SK-N-SH (cell line): ENCODE measurements at regions not wholly inside any gene's neighbourhood (a gene's known extent, or its start where the extent isn't known, plus 50 kb on each side); places are given as distances from the start of the nearest gene placed in this dataset.

Experiments used
- CTCF ChIA-PET: fragments of 300-600, 350-600 bp; formaldehyde crosslinking; extraction: SDS; loops from one replicate; lab custom pipeline; 2021; lab: Yijun Ruan, JAX
- POLR2A ChIA-PET: fragments of 350-600 bp; sonication (Branson Sonifier 250); formaldehyde crosslinking; extraction: SDS; loops from one replicate; lab custom pipeline; 2020; ENCODE audit warnings: antibody characterized with exemption, inconsistent platforms; lab: Yijun Ruan, JAX
- DNase-seq: peaks from one replicate; pipeline ENCODE4 v3.0.0; 2012
- H2AFZ ChIP-seq: fragments of 200-600 bp; sonication (generic); 2 replicates; pipeline ENCODE4 v1.8.1; 2016; ENCODE audit warnings: antibody characterized with exemption, mild to moderate bottlenecking, low read depth
- H3F3A ChIP-seq: fragments of 200-600 bp; sonication (generic); replicated peaks from 2 replicates; pipeline ENCODE3; 2016; ENCODE audit warnings: antibody characterized with exemption, mild to moderate bottlenecking; ENCODE audit not compliant: insufficient read depth
- H3K27ac ChIP-seq, 2 experiments: fragments of 200-500 bp in 1 of 2; fragments of 200-600 bp in 1 of 2; sonication (Bioruptor generic) in 1 of 2; sonication (generic), shearing (Covaris generic) in 1 of 2; 2 replicates each; pipeline versions ENCODE4 v1.5.1 to v1.6.1; 2014 to 2016; ENCODE audit warnings: low read depth in 2 of 2, inconsistent platforms in 1 of 2, low read length in 1 of 2, mild to moderate bottlenecking in 1 of 2, mixed read lengths in 1 of 2
- H3K27me3 ChIP-seq: fragments of 200-600 bp; sonication (generic), shearing (Covaris generic); 2 replicates; pipeline ENCODE4 v1.6.1; 2016; ENCODE audit warnings: mixed run types; ENCODE audit not compliant: insufficient read depth
- H3K36me3 ChIP-seq, 2 experiments: fragments of 200-500 bp in 1 of 2; fragments of 200-600 bp in 1 of 2; sonication (Bioruptor generic) in 1 of 2; sonication (generic) in 1 of 2; replicated peaks in 1 of 2; 2 replicates each; pipeline versions ENCODE3 to v1.5.1; 2014 to 2016; ENCODE audit warnings: low read length in 1 of 2, mild to moderate bottlenecking in 1 of 2; ENCODE audit not compliant: insufficient read depth in 2 of 2, control insufficient read depth in 1 of 2
- H3K4me1 ChIP-seq, 2 experiments: fragments of 200-500 bp in 1 of 2; fragments of 200-600 bp in 1 of 2; sonication (Bioruptor generic) in 1 of 2; sonication (generic), shearing (Covaris generic) in 1 of 2; 2 replicates each; pipeline versions ENCODE4 v1.5.1 to v1.6.1; 2014 to 2016; ENCODE audit warnings: low read depth in 1 of 2, low read length in 1 of 2, mixed run types in 1 of 2; ENCODE audit not compliant: insufficient read depth in 2 of 2, control insufficient read depth in 1 of 2
- H3K4me2 ChIP-seq: fragments of 200-600 bp; sonication (generic), shearing (Covaris generic); 2 replicates; pipeline ENCODE4 v1.6.1; 2017; ENCODE audit warnings: mixed run types
- H3K4me3 ChIP-seq, 2 experiments: fragments of 200-500 bp in 1 of 2; fragments of 200-600 bp in 1 of 2; sonication (Bioruptor generic) in 1 of 2; sonication (generic), shearing (Covaris generic) in 1 of 2; 2 replicates each; pipeline versions ENCODE4 v1.5.1 to v1.8.1; 2014 to 2016; ENCODE audit warnings: low read depth in 2 of 2, inconsistent platforms in 1 of 2, low read length in 1 of 2, mild to moderate bottlenecking in 1 of 2, mixed read lengths in 1 of 2, moderate library complexity in 1 of 2
- H3K79me2 ChIP-seq: fragments of 200-600 bp; sonication (generic); 2 replicates; pipeline ENCODE4 v1.8.1; 2017; ENCODE audit warnings: mild to moderate bottlenecking; ENCODE audit not compliant: insufficient read depth
- H3K9ac ChIP-seq: fragments of 200-600 bp; sonication (generic); 2 replicates; pipeline ENCODE4 v1.6.1; 2017; ENCODE audit warnings: mixed run types
- H3K9me2 ChIP-seq: fragments of 200-600 bp; sonication (generic); 2 replicates; pipeline ENCODE4 v1.6.1; 2017; ENCODE audit warnings: mixed run types
- H3K9me3 ChIP-seq: fragments of 200-600 bp; sonication (generic); 2 replicates; pipeline ENCODE4 v1.6.1; 2017; ENCODE audit warnings: mixed run types, mild to moderate bottlenecking, moderate library complexity
- H4K20me1 ChIP-seq: fragments of 200-600 bp; sonication (generic); 2 replicates; pipeline ENCODE4 v1.6.1; 2017; ENCODE audit warnings: mild to moderate bottlenecking, mixed run types; ENCODE audit not compliant: insufficient read depth
- CHD2 ChIP-seq: fragments of 150-350 bp; IDR thresholded peaks from 2 replicates; pipeline ENCODE4 v1.6.1; 2018; ENCODE audit warnings: low read length; ENCODE audit not compliant: partially characterized antibody
- EP300 ChIP-seq, 2 experiments: IDR thresholded peaks; 2 replicates each; pipeline versions ENCODE4 v1.4.0 to v1.6.1; 2012; ENCODE audit warnings: borderline replicate concordance in 1 of 2, low read depth in 1 of 2, low read length in 1 of 2
- EZH2phosphoT487 ChIP-seq: fragments of 200-600 bp; sonication (generic); IDR thresholded peaks from 2 replicates; pipeline ENCODE4 v1.6.1; 2017; ENCODE audit warnings: low read depth, mixed run types, mild to moderate bottlenecking, antibody characterized with exemption, moderate library complexity, borderline replicate concordance
- GABPA ChIP-seq: IDR thresholded peaks from 2 replicates; pipeline ENCODE4 v1.4.0; 2012; ENCODE audit warnings: low read depth, mild to moderate bottlenecking
- IRF3 ChIP-seq: fragments of 150-350 bp; IDR thresholded peaks from 2 replicates; pipeline ENCODE4 v1.6.1; 2016; ENCODE audit warnings: mild to moderate bottlenecking, low read depth, low read length
- MEF2A ChIP-seq: IDR thresholded peaks from 2 replicates; pipeline ENCODE4 v1.4.0; 2012; ENCODE audit warnings: low read depth, borderline replicate concordance
- MXI1 ChIP-seq: IDR thresholded peaks from 2 replicates; pipeline ENCODE4 v1.6.1; 2012; ENCODE audit warnings: mild to moderate bottlenecking, low read depth, low read length, improper control_type of control experiment
- NRF1 ChIP-seq: IDR thresholded peaks from 2 replicates; pipeline ENCODE4 v1.6.1; 2012; ENCODE audit warnings: low read depth, mild to moderate bottlenecking, low read length
- POLR2AphosphoS5 ChIP-seq: IDR thresholded peaks from 2 replicates; pipeline ENCODE4 v1.6.1; 2012; ENCODE audit warnings: low read depth, low read length
- RAD21 ChIP-seq: IDR thresholded peaks from 2 replicates; pipeline ENCODE4 v1.6.1; 2012; ENCODE audit warnings: mild to moderate bottlenecking, low read length
- USF2 ChIP-seq: fragments of 150-350 bp; IDR thresholded peaks from 2 replicates; pipeline ENCODE4 v1.6.1; 2017; ENCODE audit warnings: antibody characterized with exemption, low read length, low read depth, borderline replicate concordance
- WGBS: methylation state at CpG from one replicate; pipeline ENCODE4 v1.1.6; 2017; ENCODE audit warnings: low lambda C conversion rate; 5-methylcytosine and 5-hydroxymethylcytosine counted together
- TF ChIP-seq, protein P1 (sequence below): IDR thresholded peaks from 2 replicates; pipeline ENCODE4 v1.4.0; 2012; ENCODE audit warnings: low read depth, borderline replicate concordance
- TF ChIP-seq, protein P2 (sequence below): IDR thresholded peaks from 2 replicates; pipeline ENCODE4; 2012

DNA sequence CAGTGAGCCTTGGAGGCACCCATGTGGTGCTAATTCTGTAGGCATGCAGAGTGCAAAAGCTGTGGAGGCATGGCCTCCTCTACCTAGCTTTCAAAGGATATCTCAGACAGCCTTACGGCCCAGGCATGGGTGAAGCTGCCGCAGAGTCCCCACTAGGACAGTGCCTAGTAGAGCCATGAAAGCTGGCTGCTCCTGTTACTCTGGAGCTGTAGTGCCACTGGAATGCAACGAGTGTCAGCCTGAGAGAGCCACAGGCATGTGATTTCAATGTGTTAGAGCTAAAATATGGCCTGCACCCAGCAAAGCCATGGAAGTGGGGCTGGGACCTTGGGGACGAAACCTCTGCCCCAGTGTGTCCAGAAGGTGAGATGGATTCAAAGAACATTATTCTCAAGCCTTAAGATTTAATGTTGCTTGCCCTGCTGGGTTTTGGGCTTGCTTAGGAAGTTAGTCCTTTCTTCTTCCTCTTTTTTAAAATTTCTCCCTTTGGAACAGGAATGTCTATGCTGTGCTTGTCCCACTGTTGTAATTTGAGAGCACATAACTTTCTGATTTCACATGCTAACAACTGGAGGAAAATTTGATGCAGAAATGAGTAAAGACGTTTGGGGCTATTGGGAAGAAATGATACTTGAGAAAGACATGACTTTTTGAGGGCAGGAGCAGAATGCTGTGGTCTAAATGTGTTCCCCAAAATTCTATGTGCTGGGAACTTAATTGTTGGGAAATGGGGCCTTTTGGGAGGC is 298.4 kb downstream of the PSAT1 start:
- Histone ChIP-seq H3K4me3 (no peak overlapping the region), H3K9me3 (no peaks in the 10 kb centered on the region), H3K27me3 (no peaks in the 10 kb centered on the region), H3K9ac (no peak overlapping the region), H3K4me2 (no peak overlapping the region), H4K20me1 (no peaks in the 10 kb centered on the region), H3K79me2 (no peaks in the 10 kb centered on the region), H3K27ac (no peak overlapping the region), H3K4me1 (no peaks in the 10 kb centered on the region), H3F3A (peaks cover 14% of the 10 kb centered on the region), H3K9me2 (no peaks in the 10 kb centered on the region), H3K36me3 (peaks cover 0 to 2% of the 10 kb centered on the region in 2 experiments), H2AFZ (no peak overlapping the region)
- ChIA-PET CTCF (interaction anchor here (0.8 to 1.2 kb wide), 2 partner anchors 91 to 156 kb away, joined by 3 to 4 read pairs; no protein-coding TSS in a partner anchor), POLR2A (no interaction called here)
- DNase-seq: no peak
- WGBS: 61% methylated on average over 3 of the region's 5 CpGs
- no peak for TF ChIP-seq POLR2AphosphoS5
- TF ChIP-seq MXI1: no peak
- TF ChIP-seq IRF3: no peak
- no peak for TF ChIP-seq MEF2A
- TF ChIP-seq GABPA: no peak
- TF ChIP-seq, protein P1, sequence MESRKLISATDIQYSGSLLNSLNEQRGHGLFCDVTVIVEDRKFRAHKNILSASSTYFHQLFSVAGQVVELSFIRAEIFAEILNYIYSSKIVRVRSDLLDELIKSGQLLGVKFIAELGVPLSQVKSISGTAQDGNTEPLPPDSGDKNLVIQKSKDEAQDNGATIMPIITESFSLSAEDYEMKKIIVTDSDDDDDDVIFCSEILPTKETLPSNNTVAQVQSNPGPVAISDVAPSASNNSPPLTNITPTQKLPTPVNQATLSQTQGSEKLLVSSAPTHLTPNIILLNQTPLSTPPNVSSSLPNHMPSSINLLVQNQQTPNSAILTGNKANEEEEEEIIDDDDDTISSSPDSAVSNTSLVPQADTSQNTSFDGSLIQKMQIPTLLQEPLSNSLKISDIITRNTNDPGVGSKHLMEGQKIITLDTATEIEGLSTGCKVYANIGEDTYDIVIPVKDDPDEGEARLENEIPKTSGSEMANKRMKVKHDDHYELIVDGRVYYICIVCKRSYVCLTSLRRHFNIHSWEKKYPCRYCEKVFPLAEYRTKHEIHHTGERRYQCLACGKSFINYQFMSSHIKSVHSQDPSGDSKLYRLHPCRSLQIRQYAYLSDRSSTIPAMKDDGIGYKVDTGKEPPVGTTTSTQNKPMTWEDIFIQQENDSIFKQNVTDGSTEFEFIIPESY: no peak
- no peak for TF ChIP-seq CHD2

DNA sequence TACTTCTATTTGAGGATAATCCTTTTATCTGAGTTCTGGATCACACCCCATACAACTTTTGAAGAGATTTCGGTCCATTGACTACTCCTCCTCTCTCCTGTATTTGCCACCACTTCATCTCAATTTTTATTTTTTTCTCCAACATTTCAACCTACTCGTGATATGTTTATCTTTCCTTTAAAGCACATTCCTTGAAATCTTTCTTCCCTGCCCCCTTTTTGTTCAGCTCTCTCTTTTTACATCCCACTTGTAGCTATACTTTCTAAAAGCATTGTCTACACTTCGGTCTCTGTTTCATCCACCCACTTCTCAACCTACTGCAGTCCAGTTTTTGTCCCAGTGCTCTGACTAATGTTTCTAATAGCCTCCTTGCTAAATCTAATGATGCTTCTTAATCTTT is 299.4 kb downstream of the PSAT1 start:
- CTCF ChIA-PET: no interaction called here
- no peak for DNase-seq
- no peak overlapping the region for H3K4me3 ChIP-seq
- H3K36me3 ChIP-seq: peaks cover 0 to 2% of the 10 kb centered on the region in 2 experiments
- no peaks in the 10 kb centered on the region for H4K20me1 ChIP-seq
- no peaks in the 10 kb centered on the region for H3K79me2 ChIP-seq
- H3F3A ChIP-seq: peaks cover 14% of the 10 kb centered on the region
- no peaks in the 10 kb centered on the region for H3K27me3 ChIP-seq
- no peak overlapping the region for H3K27ac ChIP-seq
- TF ChIP-seq GABPA: no peak
- no peak for TF ChIP-seq EP300 (IDR thresholded peaks at IDR 0.05; ENCODE audit: borderline replicate concordance in 1 of 2, low read depth in 1 of 2, low read length in 1 of 2)
- TF ChIP-seq, protein P1: no peak
- no peak for TF ChIP-seq RAD21
- TF ChIP-seq NRF1: no peak
- no peak for TF ChIP-seq USF2
- no peak for TF ChIP-seq MXI1
- TF ChIP-seq, protein P2, sequence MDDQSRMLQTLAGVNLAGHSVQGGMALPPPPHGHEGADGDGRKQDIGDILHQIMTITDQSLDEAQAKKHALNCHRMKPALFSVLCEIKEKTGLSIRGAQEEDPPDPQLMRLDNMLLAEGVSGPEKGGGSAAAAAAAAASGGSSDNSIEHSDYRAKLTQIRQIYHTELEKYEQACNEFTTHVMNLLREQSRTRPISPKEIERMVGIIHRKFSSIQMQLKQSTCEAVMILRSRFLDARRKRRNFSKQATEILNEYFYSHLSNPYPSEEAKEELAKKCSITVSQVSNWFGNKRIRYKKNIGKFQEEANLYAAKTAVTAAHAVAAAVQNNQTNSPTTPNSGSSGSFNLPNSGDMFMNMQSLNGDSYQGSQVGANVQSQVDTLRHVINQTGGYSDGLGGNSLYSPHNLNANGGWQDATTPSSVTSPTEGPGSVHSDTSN: no peak
- TF ChIP-seq EZH2phosphoT487: no peak
- TF ChIP-seq IRF3: no peak
- TF ChIP-seq, all 33 proteins: peak for 0
- Histone ChIP-seq H3K9me2 (no peaks in the 10 kb centered on the region), H3K9me3 (no peaks in the 10 kb centered on the region), H2AFZ (no peak overlapping the region), H3K9ac (no peak overlapping the region), H3K4me1 (no peaks in the 10 kb centered on the region), H3K4me2 (no peak overlapping the region)
- POLR2A ChIA-PET: no interaction called here
- WGBS: 80% methylated on average over 3 of the region's 3 CpGs
